ENCODE measurements at regions not wholly inside any gene's neighbourhood (a gene's known extent, or its start where the extent isn't known, plus 50 kb on each side); places are given as distances from the start of the nearest gene placed in this dataset.

GRCh38 chr12:94077209-94077608 lies 71.2 kb upstream of the PLXNC1 start:
- TF ChIP-seq CTCF (IDR thresholded peaks at IDR 0.05), result no peak
- no peak for TF ChIP-seq POLR2A (IDR thresholded peaks at IDR 0.05)
- TF ChIP-seq EP300 (IDR thresholded peaks at IDR 0.05), result no peak
